GM19438 (cell line): ENCODE measurements at regions not wholly inside any gene's neighbourhood (a gene's known extent, or its start where the extent isn't known, plus 50 kb on each side); places are given as distances from the start of the nearest gene placed in this dataset.
"Not testable (repeated sequence)": the region's sequence is repeated elsewhere in the genome, so short reads cannot be mapped to it uniquely, and the experiment has no call there.

Experiments
- ATAC-seq: cut with Tn5 transposase; IDR thresholded peaks from one replicate; pipeline ENCODE4 v1.9.1; 2021; ENCODE audit warnings: low read depth; ENCODE audit not compliant: unreplicated experiment

- ATAC-seq, result no peak
These were observed 972.6 kb upstream of the EDIL3 start for GRCh38 chr5:85357309-85357708.

GRCh38 chr5:85375525-85375924 is 990.8 kb upstream of the EDIL3 start:
- no peak for ATAC-seq

- ATAC-seq, result no peak
These were observed 1004.1 kb upstream of the EDIL3 start for GRCh38 chr5:85388770-85389169.

GRCh38 chr5:85392309-85392708 is 1007.6 kb upstream of the EDIL3 start:
- ATAC-seq, result not testable (repeated sequence)

GRCh38 chr5:85395526-85395925 is 1010.8 kb upstream of the EDIL3 start:
- ATAC-seq, result no peak

GRCh38 chr5:85397451-85397850 is 1012.8 kb upstream of the EDIL3 start:
- no peak for ATAC-seq

- ATAC-seq, result no peak
These were observed 1043.8 kb upstream of the EDIL3 start for GRCh38 chr5:85428426-85428934.

GRCh38 chr5:85431726-85432125 is 1047.0 kb upstream of the EDIL3 start:
- not testable (repeated sequence) for ATAC-seq

GRCh38 chr5:85441156-85441555 is 1056.5 kb upstream of the EDIL3 start:
- no peak for ATAC-seq

- ATAC-seq, result no peak
These were observed 1057.2 kb upstream of the EDIL3 start for GRCh38 chr5:85441853-85442252.

- ATAC-seq, result no peak
These were observed 1067.8 kb upstream of the EDIL3 start for GRCh38 chr5:85452322-85453025.

- no peak for ATAC-seq
These were observed 1068.3 kb upstream of the EDIL3 start for GRCh38 chr5:85453026-85453349.

- no peak for ATAC-seq
These were observed 1073.6 kb upstream of the EDIL3 start for GRCh38 chr5:85458319-85458718.

GRCh38 chr5:85462957-85463356 is 1078.3 kb upstream of the EDIL3 start:
- no peak for ATAC-seq

- no peak for ATAC-seq
These were observed 1081.7 kb upstream of the EDIL3 start for GRCh38 chr5:85466423-85466822.

GRCh38 chr5:85472749-85473148 is 1088.1 kb upstream of the EDIL3 start:
- ATAC-seq, result no peak

GRCh38 chr5:85475151-85475550 is 1090.5 kb upstream of the EDIL3 start:
- not testable (repeated sequence) for ATAC-seq

- ATAC-seq, result no peak
These were observed 1091.9 kb upstream of the EDIL3 start for GRCh38 chr5:85476617-85477016.

- no peak for ATAC-seq
These were observed 1095.2 kb upstream of the EDIL3 start for GRCh38 chr5:85479849-85480248.

GRCh38 chr5:85484982-85485574 is 1100.4 kb upstream of the EDIL3 start:
- no peak for ATAC-seq

- ATAC-seq, result no peak
These were observed 1103.6 kb upstream of the EDIL3 start for GRCh38 chr5:85488295-85488694.

GRCh38 chr5:85500869-85501268 is 1116.2 kb upstream of the EDIL3 start:
- no peak for ATAC-seq
